AG09309 (cell line): ENCODE measurements at regions not wholly inside any gene's neighbourhood (a gene's known extent, or its start where the extent isn't known, plus 50 kb on each side); places are given as distances from the start of the nearest gene placed in this dataset.

Experiments
- DNase-seq: peaks from one replicate; pipeline ENCODE4 v3.0.0-alpha.2; 2010; ENCODE audit warnings: low read depth
- H3K4me3 ChIP-seq: 2 replicates; pipeline ENCODE4 v1.5.1; 2011; ENCODE audit warnings: mild to moderate bottlenecking, low read depth, low read length, moderate library complexity; ENCODE audit not compliant: control insufficient read depth
- CTCF ChIP-seq: IDR thresholded peaks from 2 replicates; pipeline ENCODE4 v1.5.1; 2011; ENCODE audit warnings: mild to moderate bottlenecking, low read depth, low read length, inconsistent platforms; ENCODE audit not compliant: insufficient read depth, control insufficient read depth; ENCODE audit errors: missing control alignments

GRCh38 chr6:113655761-113656160 is 201.4 kb upstream of the MARCKS start:
- TF ChIP-seq CTCF = no peak
- H3K4me3 ChIP-seq = no peak overlapping the region
- DNase-seq = no peak

- H3K4me3 ChIP-seq = no peak overlapping the region
- no peak for TF ChIP-seq CTCF
- DNase-seq = no peak
Observed at GRCh38 chr6:113659762-113660404, 197.3 kb upstream of the MARCKS start.

GRCh38 chr6:113660819-113661218 is 196.3 kb upstream of the MARCKS start:
- TF ChIP-seq CTCF = no peak
- H3K4me3 ChIP-seq = no peak overlapping the region

GRCh38 chr6:113662093-113662665 is 195.0 kb upstream of the MARCKS start:
- H3K4me3 ChIP-seq = no peak overlapping the region
- TF ChIP-seq CTCF = no peak
- no peak for DNase-seq

More at GRCh38 chr6:113660819-113661218, 196.3 kb upstream of the MARCKS start:
- no peak for DNase-seq

- DNase-seq = no peak
- TF ChIP-seq CTCF = no peak
- no peak overlapping the region for H3K4me3 ChIP-seq
Observed at GRCh38 chr6:113662688-113663333, 194.3 kb upstream of the MARCKS start.

GRCh38 chr6:113664909-113665308 is 192.2 kb upstream of the MARCKS start:
- no peak for DNase-seq
- no peak for TF ChIP-seq CTCF

More at GRCh38 chr6:113664909-113665308, 192.2 kb upstream of the MARCKS start:
- H3K4me3 ChIP-seq = no peak overlapping the region
